GM19238 (cell line): ENCODE measurements at regions not wholly inside any gene's neighbourhood (a gene's known extent, or its start where the extent isn't known, plus 50 kb on each side); places are given as distances from the start of the nearest gene placed in this dataset.

Source experiments
- DNase-seq: peaks from one replicate; pipeline ENCODE4 v3.0.0; 2011; ENCODE audit warnings: low spot score; ENCODE audit not compliant: insufficient read length

GRCh38 chr1:244341455-244342450 is 110.0 kb downstream of the ADSS2 start:
- DNase-seq = no peak

GRCh38 chr1:244344001-244344400 is 107.7 kb downstream of the ADSS2 start:
- DNase-seq = no peak

- DNase-seq = no peak
These were observed 104.6 kb downstream of the ADSS2 start for GRCh38 chr1:244346972-244347618.

GRCh38 chr1:244347942-244348341 is 103.8 kb downstream of the ADSS2 start:
- no peak for DNase-seq

GRCh38 chr1:244349103-244349531 is 102.6 kb downstream of the ADSS2 start:
- no peak for DNase-seq

- DNase-seq = no peak
These were observed 102.1 kb downstream of the ADSS2 start for GRCh38 chr1:244349581-244350001.

GRCh38 chr1:244350027-244350426 is 101.7 kb downstream of the ADSS2 start:
- no peak for DNase-seq

- no peak for DNase-seq
These were observed 99.4 kb downstream of the ADSS2 start for GRCh38 chr1:244352156-244352830.

- no peak for DNase-seq
These were observed 98.1 kb downstream of the ADSS2 start for GRCh38 chr1:244353551-244354091.

- no peak for DNase-seq
These were observed 96.9 kb downstream of the ADSS2 start for GRCh38 chr1:244354810-244355278.

- no peak for DNase-seq
These were observed 95.3 kb downstream of the ADSS2 start for GRCh38 chr1:244356376-244356775.
